ENCODE measurements at regions not wholly inside any gene's neighbourhood (a gene's known extent, or its start where the extent isn't known, plus 50 kb on each side); places are given as distances from the start of the nearest gene placed in this dataset.

- no peak for DNase-seq (ENCODE audit: low read depth)
- H3K4me3 ChIP-seq (ENCODE audit: low read depth, low read length) = no peak overlapping the region
- no peak for TF ChIP-seq CTCF (IDR thresholded peaks at IDR 0.05; ENCODE audit: control insufficient read depth, extremely low read depth, insufficient read depth)
Measured at GRCh38 chr4:136900696-136901095, 631.6 kb downstream of the PCDH18 start.

DNA sequence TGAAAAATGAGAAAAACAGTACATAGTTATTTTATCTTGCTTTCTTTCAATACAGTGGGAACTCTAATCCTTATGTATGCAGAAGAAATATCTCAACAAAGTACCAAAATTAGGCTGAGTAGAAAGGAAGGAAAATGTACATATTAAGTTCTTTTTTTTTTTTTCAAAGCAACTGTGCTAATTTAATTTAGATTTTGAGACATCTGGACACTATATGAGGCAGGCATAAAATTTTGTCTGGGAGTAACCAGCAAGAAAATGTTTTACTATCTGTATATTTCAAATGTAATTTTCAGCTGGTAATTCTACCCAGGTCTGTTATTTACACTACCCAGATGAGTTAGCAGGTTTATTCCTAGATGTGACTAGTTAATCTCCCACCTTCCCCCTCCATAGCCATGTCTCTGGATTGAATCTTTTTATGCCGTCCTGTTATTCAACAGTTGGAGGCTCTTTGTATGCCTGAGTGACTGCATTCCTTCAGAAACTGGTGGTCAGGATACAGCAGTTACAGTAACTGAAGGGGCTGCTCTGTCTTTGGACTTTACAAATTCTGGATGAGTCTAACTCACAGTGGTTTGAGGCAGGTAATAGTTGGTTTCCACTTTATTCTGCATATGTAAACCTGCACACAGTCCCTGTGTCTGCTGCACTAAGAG is 633.6 kb downstream of the PCDH18 start:
- TF ChIP-seq CTCF (IDR thresholded peaks at IDR 0.05; ENCODE audit: control insufficient read depth, extremely low read depth, insufficient read depth) = no peak
- DNase-seq (ENCODE audit: low read depth) = no peak
- H3K4me3 ChIP-seq (ENCODE audit: low read depth, low read length) = no peak overlapping the region

DNA sequence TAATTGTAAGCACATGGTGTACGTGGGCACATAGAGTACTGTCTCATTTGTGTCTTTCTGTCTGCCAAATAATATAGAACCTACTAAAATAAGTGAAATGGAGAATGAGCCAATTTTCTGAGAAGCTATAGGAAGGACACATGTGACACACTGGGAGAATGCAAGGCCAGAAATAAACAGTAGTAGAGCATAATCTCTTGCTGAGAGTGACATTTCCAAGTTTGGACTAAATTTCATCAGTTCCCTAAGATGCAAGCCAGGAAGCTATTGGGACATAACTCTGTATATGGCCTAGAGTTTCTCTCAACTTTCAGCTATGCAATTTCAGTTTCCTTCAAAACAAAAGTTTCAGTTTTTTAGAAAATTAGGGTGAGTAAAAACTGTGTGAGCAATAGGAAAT is 638.7 kb downstream of the PCDH18 start:
- no peak for TF ChIP-seq CTCF (IDR thresholded peaks at IDR 0.05; ENCODE audit: control insufficient read depth, extremely low read depth, insufficient read depth)
- no peak for DNase-seq (ENCODE audit: low read depth)
- no peak overlapping the region for H3K4me3 ChIP-seq (ENCODE audit: low read depth, low read length)

DNA sequence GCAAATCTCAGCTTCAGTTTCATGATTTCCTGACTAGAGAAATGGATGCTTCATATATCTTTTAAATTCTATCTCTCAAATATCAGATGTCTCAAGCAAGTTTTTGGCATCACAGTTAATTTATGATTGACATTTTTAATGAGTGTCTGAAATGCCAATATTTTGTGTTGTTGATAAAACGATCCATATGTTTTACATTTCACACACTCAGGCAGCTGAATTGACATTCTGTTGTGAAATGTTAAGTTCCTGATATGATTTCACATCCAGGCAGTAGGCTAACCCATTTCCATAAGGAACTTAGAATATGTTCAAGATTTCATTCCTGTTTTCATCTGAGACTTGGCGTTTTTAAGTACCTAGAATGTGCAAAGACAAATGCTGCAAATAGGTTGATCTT is 650.6 kb downstream of the PCDH18 start:
- H3K4me3 ChIP-seq (ENCODE audit: low read depth, low read length) = no peak overlapping the region
- no peak for DNase-seq (ENCODE audit: low read depth)
- TF ChIP-seq CTCF (IDR thresholded peaks at IDR 0.05; ENCODE audit: control insufficient read depth, extremely low read depth, insufficient read depth) = no peak

DNA sequence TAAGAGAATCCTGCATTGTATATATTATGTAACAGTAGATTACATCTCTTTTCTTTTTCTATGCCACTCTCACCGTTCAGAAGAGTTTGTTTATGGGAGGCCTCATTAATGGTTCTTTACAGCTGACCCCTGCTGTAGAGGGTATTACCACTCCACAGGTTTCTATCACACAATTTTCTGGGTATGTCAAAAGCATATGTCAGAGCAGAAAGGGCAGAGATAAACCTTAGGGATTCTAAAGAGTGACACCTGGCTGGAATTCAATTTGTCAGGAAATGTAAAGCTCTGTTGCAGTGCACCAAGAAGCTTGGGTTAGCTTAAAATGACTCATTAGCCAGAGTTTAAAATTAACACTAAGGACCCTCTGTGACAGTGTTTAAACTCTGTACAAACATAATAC is 658.7 kb downstream of the PCDH18 start:
- TF ChIP-seq CTCF (IDR thresholded peaks at IDR 0.05; ENCODE audit: control insufficient read depth, extremely low read depth, insufficient read depth) = no peak
- H3K4me3 ChIP-seq (ENCODE audit: low read depth, low read length) = no peak overlapping the region
- DNase-seq (ENCODE audit: low read depth) = no peak

DNA sequence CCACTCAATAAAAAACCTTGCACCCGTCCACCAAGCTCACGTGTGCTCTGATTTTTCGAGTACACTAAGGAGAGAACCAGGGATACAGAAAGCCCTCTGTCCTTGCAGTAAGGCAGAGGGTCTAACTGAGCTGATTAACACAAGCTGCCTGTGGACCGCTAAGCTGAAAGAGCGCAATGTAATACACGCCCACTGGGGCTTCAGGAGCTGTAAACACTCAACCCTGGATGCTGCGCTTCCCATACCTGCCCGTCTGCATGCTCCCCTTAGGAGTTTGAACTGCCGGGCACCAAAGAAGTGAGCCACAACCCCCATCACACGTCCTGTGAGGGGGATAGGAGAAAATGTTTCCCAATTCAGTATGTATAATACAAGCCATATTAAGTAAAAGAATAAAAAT is 664.8 kb downstream of the PCDH18 start:
- H3K4me3 ChIP-seq (ENCODE audit: low read depth, low read length) = no peak overlapping the region
- DNase-seq (ENCODE audit: low read depth) = no peak
- TF ChIP-seq CTCF (IDR thresholded peaks at IDR 0.05; ENCODE audit: control insufficient read depth, extremely low read depth, insufficient read depth) = no peak

GRCh38 chr4:136865526-136865925 is 666.8 kb downstream of the PCDH18 start:
- DNase-seq (ENCODE audit: low read depth) = no peak
- TF ChIP-seq CTCF (IDR thresholded peaks at IDR 0.05; ENCODE audit: control insufficient read depth, extremely low read depth, insufficient read depth) = no peak
- no peak overlapping the region for H3K4me3 ChIP-seq (ENCODE audit: low read depth, low read length)

All from LNCaP clone FGC (cell line).